CD4-positive, alpha-beta T cell (primary cell): ENCODE measurements at regions not wholly inside any gene's neighbourhood (a gene's known extent, or its start where the extent isn't known, plus 50 kb on each side); places are given as distances from the start of the nearest gene placed in this dataset.

Experiments used
- ATAC-seq: fragments of 200-7000 bp; cut with Tn5 transposase; one replicate; pipeline ENCODE4 v1.10.0; 2022; ENCODE audit warnings: mild to moderate bottlenecking; ENCODE audit not compliant: poor library complexity
- CTCF ChIA-PET: fragments of 350-600 bp; sonication (Branson Sonifier 250); formaldehyde crosslinking; loops from one replicate; lab custom pipeline; 2021; ENCODE audit warnings: antibody characterized with exemption, inconsistent platforms; lab: Charles Lee
- POLR2A ChIA-PET: fragments of 350-600 bp; sonication (Branson Sonifier 250); formaldehyde crosslinking; loops from one replicate; lab custom pipeline; 2021; ENCODE audit warnings: antibody characterized with exemption, inconsistent platforms; lab: Charles Lee
- DNase-seq, 14 experiments: peaks; one replicate each; pipeline ENCODE4 v3.0.0-alpha.2; 2013 to 2020; ENCODE audit warnings: mixed read lengths in 2 of 14
- H3K27ac ChIP-seq, 2 donors: one replicate each; pipeline versions ENCODE4 v1.5.1 to v1.7.0; 2013; ENCODE audit warnings: low read length in 2 of 2, low read depth in 1 of 2, mild to moderate bottlenecking in 1 of 2
- H3K27me3 ChIP-seq, 2 experiments: 1 replicate in 1 of 2; 2 replicates in 1 of 2; pipeline versions ENCODE4 v1.6.1 to v1.7.0; 2013; ENCODE audit warnings: low read length in 2 of 2, control low read depth in 1 of 2, mild to moderate bottlenecking in 1 of 2, moderate library complexity in 1 of 2; ENCODE audit not compliant: insufficient read depth in 2 of 2, control insufficient read depth in 1 of 2
- H3K36me3 ChIP-seq: one replicate; pipeline ENCODE4 v1.6.1; 2013; ENCODE audit warnings: low read length, control low read depth; ENCODE audit not compliant: insufficient read depth
- H3K4me1 ChIP-seq: one replicate; pipeline ENCODE4 v1.6.1; 2013; ENCODE audit warnings: low read length, control low read depth; ENCODE audit not compliant: insufficient read depth
- H3K4me3 ChIP-seq: one replicate; pipeline ENCODE4 v1.5.1; 2013; ENCODE audit warnings: mild to moderate bottlenecking, low read length, moderate library complexity
- H3K9me3 ChIP-seq, 2 experiments: 1 replicate in 1 of 2; 2 replicates in 1 of 2; pipeline versions ENCODE4 v1.6.1 to v1.7.0; 2013; ENCODE audit warnings: low read length in 2 of 2, mild to moderate bottlenecking in 2 of 2, control low read depth in 1 of 2, moderate library complexity in 1 of 2; ENCODE audit not compliant: control insufficient read depth in 1 of 2, insufficient read depth in 1 of 2
- H3K27ac Mint-ChIP-seq: one replicate; pipeline ENCODE4 v1.8.0; 2020; ENCODE audit warnings: mixed read lengths
- H3K27me3 Mint-ChIP-seq: one replicate; pipeline ENCODE4 v1.8.0; 2021; ENCODE audit warnings: mixed read lengths
- H3K36me3 Mint-ChIP-seq: one replicate; pipeline ENCODE4 v1.8.0; 2021; ENCODE audit warnings: low read depth, mixed read lengths
- H3K4me1 Mint-ChIP-seq: one replicate; pipeline ENCODE4 v1.8.0; 2021; ENCODE audit warnings: low read depth, mixed read lengths
- H3K4me3 Mint-ChIP-seq: one replicate; pipeline ENCODE4 v1.8.0; 2020; ENCODE audit warnings: mild to moderate bottlenecking, mixed read lengths
- H3K9me3 Mint-ChIP-seq: one replicate; pipeline ENCODE4 v1.8.0; 2020; ENCODE audit warnings: mixed read lengths
- intact Hi-C, 2 experiments: fragments of 100-400 bp; cut with DNase I in 1 of 2; cut with micrococcal nuclease in 1 of 2; formaldehyde crosslinking; loops; one replicate each; pipeline versions ENCODE4 v1.15.1 to v1.9.0; 2023 to 2025; cut with DNase I, micrococcal nuclease
- TF ChIP-seq, protein P1 (sequence below): fragments of 200-600 bp; IDR thresholded peaks from one replicate; pipeline ENCODE4 v1.8.0; 2022; ENCODE audit warnings: antibody characterized with exemption, mild to moderate bottlenecking

DNA sequence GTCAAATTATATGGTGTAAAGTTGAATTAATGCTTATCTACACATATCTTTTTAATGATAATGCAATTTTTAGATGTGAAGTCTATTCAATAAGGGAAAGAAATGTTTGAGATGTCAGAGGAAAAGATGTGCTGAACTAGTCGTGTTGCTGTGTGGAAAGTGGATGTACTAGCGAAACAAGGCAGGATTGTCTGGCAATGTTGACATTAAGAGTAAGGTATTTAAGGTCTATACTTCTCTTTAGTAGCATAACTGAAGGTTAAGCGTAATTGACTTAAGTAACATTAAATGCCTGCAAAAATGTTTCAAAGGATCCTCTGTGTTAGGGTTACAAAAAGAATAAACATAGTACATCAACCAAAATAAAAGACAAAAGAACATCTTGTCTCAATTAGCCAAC, 787.3 kb upstream of the KLHL1 start:
- no peak for DNase-seq
- no peak overlapping the region for H3K4me3 ChIP-seq
- no peaks in the 10 kb centered on the region for H3K9me3 ChIP-seq
- Mint-ChIP-seq H3K4me3 (no peak overlapping the region), H3K27me3 (no peaks in the 10 kb centered on the region), H3K36me3 (no peaks in the 10 kb centered on the region), H3K4me1 (no peaks in the 10 kb centered on the region), H3K9me3 (peaks cover 3% of the 10 kb centered on the region), H3K27ac (no peak overlapping the region)
- TF ChIP-seq, protein P1, sequence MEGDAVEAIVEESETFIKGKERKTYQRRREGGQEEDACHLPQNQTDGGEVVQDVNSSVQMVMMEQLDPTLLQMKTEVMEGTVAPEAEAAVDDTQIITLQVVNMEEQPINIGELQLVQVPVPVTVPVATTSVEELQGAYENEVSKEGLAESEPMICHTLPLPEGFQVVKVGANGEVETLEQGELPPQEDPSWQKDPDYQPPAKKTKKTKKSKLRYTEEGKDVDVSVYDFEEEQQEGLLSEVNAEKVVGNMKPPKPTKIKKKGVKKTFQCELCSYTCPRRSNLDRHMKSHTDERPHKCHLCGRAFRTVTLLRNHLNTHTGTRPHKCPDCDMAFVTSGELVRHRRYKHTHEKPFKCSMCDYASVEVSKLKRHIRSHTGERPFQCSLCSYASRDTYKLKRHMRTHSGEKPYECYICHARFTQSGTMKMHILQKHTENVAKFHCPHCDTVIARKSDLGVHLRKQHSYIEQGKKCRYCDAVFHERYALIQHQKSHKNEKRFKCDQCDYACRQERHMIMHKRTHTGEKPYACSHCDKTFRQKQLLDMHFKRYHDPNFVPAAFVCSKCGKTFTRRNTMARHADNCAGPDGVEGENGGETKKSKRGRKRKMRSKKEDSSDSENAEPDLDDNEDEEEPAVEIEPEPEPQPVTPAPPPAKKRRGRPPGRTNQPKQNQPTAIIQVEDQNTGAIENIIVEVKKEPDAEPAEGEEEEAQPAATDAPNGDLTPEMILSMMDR: no peak
- ChIA-PET CTCF (interaction anchor here (1.0 kb wide), 1 partner anchor 11 kb away, joined by 3 read pairs; no protein-coding TSS in a partner anchor), POLR2A (no interaction called here)
- no peaks in the 10 kb centered on the region for H3K36me3 ChIP-seq
- intact Hi-C loops: no loop called here
- H3K27me3 ChIP-seq: no peaks in the 10 kb centered on the region
- no peak for ATAC-seq
- H3K27ac ChIP-seq: no peak overlapping the region
- no peaks in the 10 kb centered on the region for H3K4me1 ChIP-seq

DNA sequence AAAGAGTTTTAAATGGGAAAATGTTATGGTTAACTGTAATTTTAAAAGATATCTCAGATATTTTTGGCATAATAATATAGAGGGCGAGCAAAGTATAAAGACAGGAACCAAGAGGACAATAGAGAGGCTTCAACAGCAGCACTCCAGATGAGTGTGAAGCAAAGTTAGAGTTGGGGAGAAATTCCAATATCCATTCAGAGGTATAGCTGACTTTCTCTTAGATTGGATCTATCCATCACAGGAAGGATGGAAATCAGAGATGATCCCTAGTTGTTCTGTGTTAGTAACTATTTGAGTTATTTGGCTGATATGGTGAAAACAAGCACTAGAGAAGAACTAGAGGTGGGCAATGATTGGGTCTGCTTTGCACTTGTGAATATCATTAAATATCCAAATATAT, 786.0 kb upstream of the KLHL1 start:
- no peak overlapping the region for H3K4me3 Mint-ChIP-seq
- H3K9me3 ChIP-seq: no peaks in the 10 kb centered on the region
- peaks cover 3% of the 10 kb centered on the region for H3K9me3 Mint-ChIP-seq
- no peaks in the 10 kb centered on the region for H3K36me3 Mint-ChIP-seq
- no peaks in the 10 kb centered on the region for H3K27me3 ChIP-seq
- H3K4me1 Mint-ChIP-seq: no peaks in the 10 kb centered on the region
- no peak overlapping the region for H3K4me3 ChIP-seq
- POLR2A ChIA-PET: no interaction called here
- intact Hi-C loops: no loop called here
- TF ChIP-seq, protein P1: no peak
- H3K4me1 ChIP-seq: no peaks in the 10 kb centered on the region
- H3K27me3 Mint-ChIP-seq: no peaks in the 10 kb centered on the region
- ATAC-seq: no peak
- H3K27ac ChIP-seq: no peak overlapping the region
- H3K36me3 ChIP-seq: no peaks in the 10 kb centered on the region
- no peak for DNase-seq
- CTCF ChIA-PET: no interaction called here
- no peak overlapping the region for H3K27ac Mint-ChIP-seq

DNA sequence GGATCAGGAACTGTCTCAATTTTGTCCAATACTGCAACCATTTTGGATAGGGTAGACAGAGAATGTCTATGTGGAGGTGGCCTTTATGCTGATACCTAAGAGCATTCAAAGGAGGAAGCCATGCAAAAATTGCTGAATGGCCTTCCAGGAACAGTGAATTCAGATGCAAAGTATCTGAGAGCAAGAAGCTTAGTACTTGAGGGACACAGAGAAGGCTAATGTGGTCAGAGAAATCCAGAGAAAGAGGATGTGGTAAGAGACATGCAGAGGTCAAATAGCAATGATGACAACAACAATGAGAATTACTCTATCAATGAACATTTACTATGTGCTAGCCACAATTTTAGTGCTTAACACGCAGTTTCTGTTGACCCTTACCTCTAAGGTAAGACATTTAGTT, 785.6 kb upstream of the KLHL1 start:
- Histone ChIP-seq H3K27me3 (no peaks in the 10 kb centered on the region), H3K9me3 (no peaks in the 10 kb centered on the region), H3K27ac (no peak overlapping the region), H3K4me3 (no peak overlapping the region), H3K4me1 (no peaks in the 10 kb centered on the region), H3K36me3 (no peaks in the 10 kb centered on the region)
- no peaks in the 10 kb centered on the region for H3K4me1 Mint-ChIP-seq
- intact Hi-C loops: no loop called here
- TF ChIP-seq, protein P1: no peak
- no peak overlapping the region for H3K4me3 Mint-ChIP-seq
- H3K27me3 Mint-ChIP-seq: no peaks in the 10 kb centered on the region
- ATAC-seq (no peak), DNase-seq (no peak)
- ChIA-PET POLR2A (no interaction called here), CTCF (no interaction called here)
- H3K27ac Mint-ChIP-seq: no peak overlapping the region
- no peaks in the 10 kb centered on the region for H3K36me3 Mint-ChIP-seq
- peaks cover 4% of the 10 kb centered on the region for H3K9me3 Mint-ChIP-seq
